Thyroid gland (tissue), 4 donors: ENCODE measurements at regions not wholly inside any gene's neighbourhood (a gene's known extent, or its start where the extent isn't known, plus 50 kb on each side); places are given as distances from the start of the nearest gene placed in this dataset.

Source experiments
- CTCF ChIP-seq, 6 experiments: fragments of 200-600 bp in 3 of 6; fragments of 450-650 bp in 3 of 6; sonication (generic) in 3 of 6; IDR thresholded peaks; one replicate each; pipeline ENCODE4 v1.5.1; 2016 to 2019; ENCODE audit warnings: antibody characterized with exemption in 6 of 6, mild to moderate bottlenecking in 2 of 6, inconsistent platforms in 1 of 6, moderate library complexity in 1 of 6
- POLR2A ChIP-seq, 2 donors: fragments of 450-650 bp; IDR thresholded peaks; one replicate each; pipeline ENCODE4 v1.6.1; 2017; ENCODE audit warnings: antibody characterized with exemption in 2 of 2, mild to moderate bottlenecking in 2 of 2, moderate library complexity in 1 of 2

GRCh38 chr12:19054035-19054434 is 75.5 kb upstream of the PLEKHA5 start:
- TF ChIP-seq CTCF (IDR thresholded peaks at IDR 0.05) (no peak), POLR2A (IDR thresholded peaks at IDR 0.05) (no peak)
